Fibroblast of skin of scalp (primary cell): ENCODE measurements at regions not wholly inside any gene's neighbourhood (a gene's known extent, or its start where the extent isn't known, plus 50 kb on each side); places are given as distances from the start of the nearest gene placed in this dataset.
"Not testable (repeated sequence)": the region's sequence is repeated elsewhere in the genome, so short reads cannot be mapped to it uniquely, and the experiment has no call there.

Experiments
- DNase-seq: peaks from one replicate; pipeline ENCODE4 v3.0.0-alpha.2; 2013

- DNase-seq: no peak
These were observed 161.5 kb upstream of the CDKN2B start for GRCh38 chr9:22170556-22170955.

GRCh38 chr9:22170990-22171670 lies 162.0 kb upstream of the CDKN2B start:
- no peak for DNase-seq

- no peak for DNase-seq
These were observed 162.6 kb upstream of the CDKN2B start for GRCh38 chr9:22171691-22172090.

GRCh38 chr9:22173908-22174307 lies 164.8 kb upstream of the CDKN2B start:
- no peak for DNase-seq

GRCh38 chr9:22175972-22176545 lies 167.0 kb upstream of the CDKN2B start:
- DNase-seq: no peak

GRCh38 chr9:22181021-22181420 lies 171.9 kb upstream of the CDKN2B start:
- DNase-seq: not testable (repeated sequence)

GRCh38 chr9:22189471-22189870 lies 180.4 kb upstream of the CDKN2B start:
- DNase-seq: no peak

- DNase-seq: not testable (repeated sequence)
These were observed 187.9 kb upstream of the CDKN2B start for GRCh38 chr9:22197000-22197399.

- DNase-seq: no peak
These were observed 189.6 kb upstream of the CDKN2B start for GRCh38 chr9:22198681-22199080.

- DNase-seq: no peak
These were observed 192.2 kb upstream of the CDKN2B start for GRCh38 chr9:22201256-22201655.

- DNase-seq: peak; percentile 18
These were observed 194.4 kb upstream of the CDKN2B start for GRCh38 chr9:22203371-22204138.

GRCh38 chr9:22204240-22204639 lies 195.1 kb upstream of the CDKN2B start:
- DNase-seq: no peak

- no peak for DNase-seq
These were observed 197.7 kb upstream of the CDKN2B start for GRCh38 chr9:22206833-22207232.

- peak; percentile 68 for DNase-seq
These were observed 199.9 kb upstream of the CDKN2B start for GRCh38 chr9:22208846-22209585.

- no peak for DNase-seq
These were observed 201.2 kb upstream of the CDKN2B start for GRCh38 chr9:22210262-22210661.

GRCh38 chr9:22210936-22211335 lies 201.8 kb upstream of the CDKN2B start:
- DNase-seq: no peak

GRCh38 chr9:22211588-22212360 lies 202.7 kb upstream of the CDKN2B start:
- peak; percentile 97 for DNase-seq

- peak; percentile 21 for DNase-seq
These were observed 204.9 kb upstream of the CDKN2B start for GRCh38 chr9:22214021-22214420.

- DNase-seq: peak; percentile 71
These were observed 205.5 kb upstream of the CDKN2B start for GRCh38 chr9:22214497-22215031.

- DNase-seq: no peak
These were observed 206.4 kb upstream of the CDKN2B start for GRCh38 chr9:22215521-22215920.

- peak; percentile 72 for DNase-seq
These were observed 207.6 kb upstream of the CDKN2B start for GRCh38 chr9:22216730-22217172.

GRCh38 chr9:22217254-22217653 lies 208.1 kb upstream of the CDKN2B start:
- DNase-seq: no peak
